HepG2 (cell line): ENCODE measurements at regions not wholly inside any gene's neighbourhood (a gene's known extent, or its start where the extent isn't known, plus 50 kb on each side); places are given as distances from the start of the nearest gene placed in this dataset.

Source experiments
- ATAC-seq: fragments of 200-7000 bp; cut with Tn5 transposase; 3 replicates; pipeline ENCODE4 v1.9.1; 2020; ENCODE audit warnings: mild to moderate bottlenecking, moderate library complexity
- BruUV-seq: library from RNA; stranded (reverse); fragments of 400-500 nt; replicated peaks from 2 replicates; lab custom pipeline; 2021; lab: Mats Ljungman, UMichigan
- CTCF ChIA-PET: fragments of 300-600 bp; formaldehyde crosslinking; extraction: SDS; loops from one replicate; lab custom pipeline; 2021; ENCODE audit warnings: low total read pairs, inconsistent platforms, low intra/inter-chr PET ratio; lab: Yijun Ruan, JAX
- POLR2A ChIA-PET: fragments of 350-600 bp; sonication (Branson Sonifier 250); formaldehyde crosslinking; loops from one replicate; lab custom pipeline; 2020; ENCODE audit warnings: antibody characterized with exemption, inconsistent platforms; lab: Yijun Ruan, JAX
- DNase-seq: peaks from one replicate; pipeline ENCODE4 v3.0.0-alpha.2; 2015; ENCODE audit warnings: low spot score
- FAIRE-seq: peaks from 3 replicates; lab custom pipeline; 2011; peaks lifted over from hg19 to GRCh38; lab: Jason Lieb, UNC
- H2AFZ ChIP-seq: one replicate; pipeline ENCODE4 v1.6.1; 2011; ENCODE audit warnings: low read length, inconsistent platforms
- H3K27ac ChIP-seq: fragments of 300-600 bp; 3 replicates; pipeline ENCODE4 v1.8.0; 2011; ENCODE audit warnings: mixed run types, mild to moderate bottlenecking, mixed read lengths, low read length, inconsistent platforms; ENCODE audit not compliant: insufficient read depth; ENCODE audit errors: extremely low read length
- H3K27me3 ChIP-seq, 2 experiments: fragments of 200-600 bp in 1 of 2; 2 replicates in 1 of 2; 3 replicates in 1 of 2; pipeline versions ENCODE4 v1.6.0 to v1.8.0; 2011; ENCODE audit warnings: low read length in 2 of 2, mild to moderate bottlenecking in 2 of 2, moderate library complexity in 2 of 2, inconsistent platforms in 1 of 2; ENCODE audit not compliant: insufficient read depth in 2 of 2, control insufficient read depth in 1 of 2
- H3K36me3 ChIP-seq, 2 experiments: fragments of 200-600 bp in 1 of 2; replicated peaks in 1 of 2; 2 replicates in 1 of 2; 3 replicates in 1 of 2; pipeline versions ENCODE4 v1.5.1 to v1.8.0; 2011; ENCODE audit warnings: low read length in 2 of 2, inconsistent platforms in 1 of 2; ENCODE audit not compliant: insufficient read depth in 2 of 2, control insufficient read depth in 1 of 2
- H3K4me1 ChIP-seq: 2 replicates; pipeline ENCODE4 v1.5.1; 2012; ENCODE audit warnings: low read length, inconsistent platforms; ENCODE audit not compliant: insufficient read depth
- H3K4me2 ChIP-seq: 2 replicates; pipeline ENCODE4 v1.6.0; 2011; ENCODE audit warnings: low read depth, low read length, inconsistent platforms
- H3K4me3 ChIP-seq, 3 experiments: fragments of 200-600 bp in 1 of 3; sonication (generic), shearing (Covaris generic) in 1 of 3; replicated peaks in 1 of 3; 2 replicates each; pipeline ENCODE4 v1.5.1; 2011 to 2016; ENCODE audit warnings: low read length in 3 of 3, inconsistent platforms in 2 of 3, low read depth in 2 of 3, mild to moderate bottlenecking in 2 of 3, control low read depth in 1 of 3, mixed read lengths in 1 of 3; ENCODE audit not compliant: insufficient read depth in 1 of 3
- H3K79me2 ChIP-seq: one replicate; pipeline ENCODE4 v1.6.1; 2011; ENCODE audit warnings: low read length, inconsistent platforms; ENCODE audit not compliant: insufficient read depth
- H3K9ac ChIP-seq: 2 replicates; pipeline ENCODE4 v1.6.0; 2011; ENCODE audit warnings: mild to moderate bottlenecking, low read depth, low read length, inconsistent platforms; ENCODE audit not compliant: insufficient read depth
- H3K9me3 ChIP-seq: 2 replicates; pipeline ENCODE4 v1.5.1; 2012; ENCODE audit warnings: mild to moderate bottlenecking, low read length
- H4K20me1 ChIP-seq: 2 replicates; pipeline ENCODE4 v1.6.0; 2011; ENCODE audit warnings: inconsistent platforms, mild to moderate bottlenecking, low read length, moderate library complexity; ENCODE audit not compliant: insufficient read depth
- BCL6 ChIP-seq: IDR thresholded peaks from 2 replicates; pipeline ENCODE4 v1.6.1; 2016; ENCODE audit warnings: missing genetic modification reagents, missing compliant biosample characterization
- CBX1 ChIP-seq: IDR thresholded peaks from one replicate; pipeline ENCODE4 v1.6.1; 2016; ENCODE audit warnings: antibody characterized with exemption, low read depth
- PHF20 ChIP-seq: sonication (generic); formaldehyde crosslinking; IDR thresholded peaks from 2 replicates; pipeline ENCODE4 v1.5.0; 2020; ENCODE audit warnings: mild to moderate bottlenecking, missing genetic modification reagents
- SMAD3 ChIP-seq: sonication (generic); formaldehyde crosslinking; IDR thresholded peaks from 2 replicates; pipeline ENCODE4 v1.4.0; 2020; ENCODE audit warnings: missing genetic modification reagents
- SMARCE1 ChIP-seq: fragments of 450-650 bp; IDR thresholded peaks from 2 replicates; pipeline ENCODE4 v1.6.1; 2017; ENCODE audit warnings: borderline replicate concordance
- XBP1 ChIP-seq: sonication (generic); formaldehyde crosslinking; IDR thresholded peaks from 2 replicates; pipeline ENCODE4 v1.5.0; 2020; ENCODE audit warnings: missing genetic modification reagents
- ZBTB2 ChIP-seq: sonication (generic); formaldehyde crosslinking; IDR thresholded peaks from 2 replicates; pipeline ENCODE4 v1.8.0; 2022; ENCODE audit warnings: low read depth, missing genetic modification reagents
- ZNF609 ChIP-seq: sonication (generic); formaldehyde crosslinking; IDR thresholded peaks from 2 replicates; pipeline ENCODE4 v1.4.0; 2020; ENCODE audit warnings: mild to moderate bottlenecking, missing genetic modification reagents, borderline replicate concordance
- WGBS: methylation state at CpG from one replicate; pipeline ENCODE4 v1.1.6; 2017; ENCODE audit warnings: low lambda C conversion rate; 5-methylcytosine and 5-hydroxymethylcytosine counted together
- in situ Hi-C: cut with HindIII; loops from 2 replicates; pipeline ENCODE4 v1.10.0; 2017; ENCODE audit warnings: low pct_unique_long_range_greater_than_20kb; ENCODE audit not compliant: extremely low pct_ligation_motif_present
- intact Hi-C: fragments of 100-400 bp; cut with micrococcal nuclease; formaldehyde crosslinking; loops from one replicate; pipeline ENCODE4 v1.10.0; 2022; ENCODE audit not compliant: unreplicated experiment

GRCh38 chr17:5672141-5672540, 87.8 kb upstream of the NLRP1 start (continued):
- no peak for TF ChIP-seq ZNF609 (CRISPR knock-in tag)
- no peak for TF ChIP-seq CBX1
- no peak for TF ChIP-seq ZBTB2
- no peak for TF ChIP-seq PHF20
- TF ChIP-seq SMAD3 (CRISPR knock-in tag) = no peak

- no peak overlapping the region for H3K9ac ChIP-seq
- in situ Hi-C loops = no loop called here
- POLR2A ChIA-PET = no interaction called here
- H3K4me3 ChIP-seq = no peak overlapping the region
- CTCF ChIA-PET = no interaction called here
- H3K4me1 ChIP-seq = no peaks in the 10 kb centered on the region
- DNase-seq (no peak), ATAC-seq (no peak), FAIRE-seq (no peak)
- no peaks in the 10 kb centered on the region for H3K9me3 ChIP-seq
- H3K27ac ChIP-seq = no peak overlapping the region
- no peak for TF ChIP-seq XBP1
- no peak for TF ChIP-seq SMARCE1
- no peak for TF ChIP-seq BCL6
- no peak overlapping the region for H2AFZ ChIP-seq
- H3K27me3 ChIP-seq = no peaks in the 10 kb centered on the region
- H4K20me1 ChIP-seq = no peaks in the 10 kb centered on the region
- H3K79me2 ChIP-seq = no peaks in the 10 kb centered on the region
- no TSS peak for BruUV-seq
- intact Hi-C loops = no loop called here
- no peaks in the 10 kb centered on the region for H3K36me3 ChIP-seq
- WGBS = 15% methylated on average over 5 of the region's 5 CpGs
- no peak overlapping the region for H3K4me2 ChIP-seq
Observed at GRCh38 chr17:5672815-5673430, 88.6 kb upstream of the NLRP1 start.
